ENCODE measurements at regions not wholly inside any gene's neighbourhood (a gene's known extent, or its start where the extent isn't known, plus 50 kb on each side); places are given as distances from the start of the nearest gene placed in this dataset.

- TF ChIP-seq POLR2A (IDR thresholded peaks at IDR 0.05) (no peak), CTCF (IDR thresholded peaks at IDR 0.05) (no peak)
These were observed 141.9 kb upstream of the ZC3H11B start for GRCh38 chr1:219754767-219755166.
